ENCODE measurements at regions not wholly inside any gene's neighbourhood (a gene's known extent, or its start where the extent isn't known, plus 50 kb on each side); places are given as distances from the start of the nearest gene placed in this dataset.

DNA sequence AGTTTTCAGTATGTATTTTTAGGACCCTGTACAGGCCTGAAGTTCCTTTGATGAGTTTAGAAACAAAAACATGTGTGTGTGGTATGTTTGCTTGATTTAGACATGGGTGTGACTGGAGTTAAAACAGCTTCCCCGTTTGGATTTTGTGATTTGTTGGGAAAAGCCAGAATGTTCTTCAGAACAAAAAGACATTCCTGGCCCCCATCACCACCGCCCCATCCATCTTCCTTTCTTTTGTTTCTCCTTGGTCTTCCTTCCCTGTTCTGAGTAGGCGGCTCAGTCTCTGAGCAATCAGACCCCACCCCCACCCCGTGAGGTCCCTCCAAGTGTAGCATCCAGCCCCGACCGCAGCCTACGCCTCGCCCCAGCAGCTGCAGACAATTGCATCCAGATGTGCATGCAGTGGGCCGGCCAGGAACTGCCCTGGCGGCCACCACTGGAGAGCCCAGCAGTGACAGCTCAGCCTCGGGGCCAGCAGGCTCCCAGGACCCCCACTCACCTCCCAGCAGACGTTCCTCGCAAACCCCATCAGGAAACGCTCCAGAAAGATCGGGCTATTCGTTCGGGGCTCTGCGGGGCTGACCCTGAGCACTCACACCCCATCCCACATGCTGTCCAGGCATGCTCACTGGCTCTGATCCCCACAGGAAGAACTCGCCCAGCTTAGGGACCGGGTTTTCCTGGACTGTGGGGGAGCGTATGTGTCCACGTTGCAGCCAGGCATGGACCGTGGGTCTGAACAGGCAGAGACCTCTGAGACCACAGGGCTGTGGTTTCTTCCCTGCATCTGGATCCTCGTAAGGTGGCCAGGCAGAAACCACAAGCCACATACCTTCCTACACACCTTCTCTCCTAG is 99.8 kb upstream of the CDH5 start:
- no peak for DNase-seq (ENCODE audit: low read depth)
- no peak overlapping the region for H3K4me3 ChIP-seq (ENCODE audit: low read depth, low read length)
- TF ChIP-seq, protein P1, sequence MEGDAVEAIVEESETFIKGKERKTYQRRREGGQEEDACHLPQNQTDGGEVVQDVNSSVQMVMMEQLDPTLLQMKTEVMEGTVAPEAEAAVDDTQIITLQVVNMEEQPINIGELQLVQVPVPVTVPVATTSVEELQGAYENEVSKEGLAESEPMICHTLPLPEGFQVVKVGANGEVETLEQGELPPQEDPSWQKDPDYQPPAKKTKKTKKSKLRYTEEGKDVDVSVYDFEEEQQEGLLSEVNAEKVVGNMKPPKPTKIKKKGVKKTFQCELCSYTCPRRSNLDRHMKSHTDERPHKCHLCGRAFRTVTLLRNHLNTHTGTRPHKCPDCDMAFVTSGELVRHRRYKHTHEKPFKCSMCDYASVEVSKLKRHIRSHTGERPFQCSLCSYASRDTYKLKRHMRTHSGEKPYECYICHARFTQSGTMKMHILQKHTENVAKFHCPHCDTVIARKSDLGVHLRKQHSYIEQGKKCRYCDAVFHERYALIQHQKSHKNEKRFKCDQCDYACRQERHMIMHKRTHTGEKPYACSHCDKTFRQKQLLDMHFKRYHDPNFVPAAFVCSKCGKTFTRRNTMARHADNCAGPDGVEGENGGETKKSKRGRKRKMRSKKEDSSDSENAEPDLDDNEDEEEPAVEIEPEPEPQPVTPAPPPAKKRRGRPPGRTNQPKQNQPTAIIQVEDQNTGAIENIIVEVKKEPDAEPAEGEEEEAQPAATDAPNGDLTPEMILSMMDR (IDR thresholded peaks at IDR 0.05; ENCODE audit: control insufficient read depth, extremely low read depth, insufficient read depth), result no peak

DNA sequence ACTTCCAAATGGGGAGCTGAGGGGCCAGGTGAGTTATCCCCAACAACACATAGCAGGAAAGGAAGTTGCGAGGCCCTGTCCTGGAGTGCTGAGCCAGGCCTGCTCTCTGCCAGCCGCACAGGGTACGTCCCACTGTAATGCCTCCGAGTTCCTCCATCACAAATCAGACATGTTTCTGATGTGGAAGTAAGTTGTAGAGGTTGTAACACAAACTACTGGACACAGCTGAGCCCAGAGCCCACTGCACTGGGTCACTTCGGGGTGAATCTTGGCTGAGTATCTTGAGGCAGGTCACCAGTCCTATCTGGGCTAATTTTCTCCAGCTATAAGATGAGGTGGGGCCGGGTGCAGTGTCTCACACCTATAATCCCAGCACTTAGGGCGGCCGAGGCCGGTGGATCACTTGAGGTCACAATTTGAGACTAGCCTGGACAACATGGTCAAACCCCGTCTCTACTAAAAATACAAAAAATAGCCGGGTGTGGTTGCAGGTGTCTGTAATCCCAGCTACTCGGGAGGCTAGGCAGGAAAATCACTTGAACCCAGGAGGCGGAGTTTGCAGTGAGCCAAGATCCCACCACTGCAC is 100.8 kb upstream of the CDH5 start:
- no peak overlapping the region for H3K4me3 ChIP-seq (ENCODE audit: low read depth, low read length)
- no peak for DNase-seq (ENCODE audit: low read depth)
- TF ChIP-seq, protein P1 (IDR thresholded peaks at IDR 0.05; ENCODE audit: control insufficient read depth, extremely low read depth, insufficient read depth), result no peak

DNA sequence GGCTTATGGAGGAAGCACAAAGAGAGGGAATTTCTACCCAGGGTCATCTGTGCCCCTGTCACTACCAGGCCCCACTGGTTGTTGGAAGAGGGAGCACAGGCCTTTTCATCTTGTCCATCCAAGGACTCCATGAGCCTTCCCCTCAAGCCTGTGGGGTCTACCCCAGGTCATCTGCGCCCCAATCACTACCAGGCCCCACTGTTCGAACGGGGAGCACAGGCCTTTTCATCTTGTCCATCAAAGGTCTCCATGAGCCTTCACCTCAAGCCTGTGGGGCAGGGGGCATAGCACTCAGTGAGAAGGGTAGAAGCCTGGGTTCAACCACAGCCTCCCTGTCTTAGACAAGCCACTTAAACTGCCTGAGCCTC is 101.5 kb upstream of the CDH5 start:
- TF ChIP-seq, protein P1 (IDR thresholded peaks at IDR 0.05; ENCODE audit: control insufficient read depth, extremely low read depth, insufficient read depth), result no peak
- no peak overlapping the region for H3K4me3 ChIP-seq (ENCODE audit: low read depth, low read length)
- DNase-seq (ENCODE audit: low read depth), result no peak

DNA sequence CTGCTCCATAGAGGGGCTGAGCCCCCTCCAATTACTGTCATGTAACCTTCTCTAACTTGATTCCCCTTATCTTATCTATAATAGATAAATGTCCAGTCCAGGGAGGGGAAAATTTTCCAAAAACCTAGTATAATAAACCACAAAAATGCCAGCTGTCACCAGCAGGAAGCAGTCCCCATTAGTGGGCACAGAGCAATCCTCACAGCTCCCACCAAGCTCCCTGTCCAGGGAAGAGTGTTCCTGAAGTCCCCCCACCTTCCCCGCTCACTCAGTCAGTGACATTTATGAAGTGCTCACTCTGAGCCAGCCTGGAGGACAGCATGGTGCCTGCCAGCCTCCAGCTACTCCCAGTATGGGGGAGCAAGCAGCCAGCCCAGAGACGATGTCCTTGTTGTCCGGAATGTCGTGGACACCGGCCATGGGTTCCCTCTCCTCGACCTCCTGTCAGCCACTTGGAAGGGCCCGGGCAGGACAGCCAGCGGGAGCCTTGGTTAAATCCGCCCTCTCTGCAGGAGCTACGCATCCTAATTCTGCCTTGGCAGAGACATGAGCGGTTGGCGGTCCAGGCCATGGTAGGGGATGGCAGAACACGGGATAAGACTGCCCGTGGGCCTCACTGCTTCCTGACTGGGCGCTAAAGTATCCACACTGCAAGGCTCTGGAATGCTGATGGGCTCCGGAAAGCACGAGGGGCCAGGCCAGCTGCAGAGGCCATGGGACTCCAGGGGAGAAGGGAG is 102.0 kb upstream of the CDH5 start:
- TF ChIP-seq, protein P1 (IDR thresholded peaks at IDR 0.05; ENCODE audit: control insufficient read depth, extremely low read depth, insufficient read depth), result no peak
- no peak overlapping the region for H3K4me3 ChIP-seq (ENCODE audit: low read depth, low read length)
- DNase-seq (ENCODE audit: low read depth), result no peak

DNA sequence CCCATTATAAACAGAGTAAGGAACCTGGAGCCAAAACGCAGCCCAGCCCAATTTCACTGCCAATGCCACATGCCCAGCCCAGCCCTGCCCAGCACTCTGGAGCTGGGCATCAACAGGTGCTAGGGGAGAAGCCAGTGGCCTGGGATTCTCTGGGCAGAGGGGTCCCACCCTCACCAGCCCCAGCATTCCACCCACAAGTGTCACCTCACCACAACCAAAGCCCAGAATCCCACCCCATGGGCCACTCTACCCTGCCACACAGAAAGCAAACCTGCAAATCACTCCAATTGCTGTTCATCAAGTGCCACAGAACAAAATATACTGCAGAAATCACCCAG is 102.5 kb upstream of the CDH5 start:
- H3K4me3 ChIP-seq (ENCODE audit: low read depth, low read length), result no peak overlapping the region
- no peak for DNase-seq (ENCODE audit: low read depth)
- TF ChIP-seq, protein P1 (IDR thresholded peaks at IDR 0.05; ENCODE audit: control insufficient read depth, extremely low read depth, insufficient read depth), result no peak

DNA sequence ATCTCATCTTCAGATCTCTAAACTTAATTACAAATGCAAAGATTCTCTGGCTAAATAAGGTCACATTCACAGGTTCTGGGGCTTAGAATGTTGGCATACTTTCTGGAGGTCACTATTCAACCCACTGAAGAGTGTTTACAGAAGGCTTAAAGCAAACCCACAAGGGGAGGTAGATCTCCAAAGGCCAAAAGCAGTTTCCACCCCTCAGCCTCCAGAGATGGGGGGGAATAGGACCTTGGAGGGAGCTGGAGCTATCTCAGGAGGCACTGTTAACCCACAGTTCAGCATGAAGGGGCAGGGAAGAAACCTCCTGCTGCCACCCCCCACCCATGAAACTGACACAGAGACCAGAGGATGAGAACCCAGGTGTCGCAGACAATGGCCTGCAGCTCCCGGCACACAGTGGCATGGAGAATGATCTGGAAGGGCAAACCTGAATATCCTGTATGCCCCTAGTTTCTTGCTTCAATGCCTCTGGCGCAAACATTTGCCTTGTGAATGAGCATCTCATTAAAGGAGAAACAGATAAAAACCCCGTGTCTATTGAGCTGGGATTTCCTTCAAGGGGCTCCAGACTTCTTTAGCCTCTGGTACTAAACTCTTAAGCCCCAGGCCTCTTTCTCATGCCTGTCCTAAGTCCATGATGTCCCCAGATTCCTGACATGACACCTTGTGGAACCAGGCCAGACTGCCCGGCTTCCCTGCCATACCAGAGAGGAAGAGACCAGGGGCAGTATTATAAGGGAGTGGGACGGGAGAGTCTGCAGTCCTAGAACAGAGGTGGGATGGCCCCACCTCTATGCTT is 103.1 kb upstream of the CDH5 start:
- no peak for DNase-seq (ENCODE audit: low read depth)
- H3K4me3 ChIP-seq (ENCODE audit: low read depth, low read length), result no peak overlapping the region
- TF ChIP-seq, protein P1 (IDR thresholded peaks at IDR 0.05; ENCODE audit: control insufficient read depth, extremely low read depth, insufficient read depth), result no peak
